ENCODE measurements at regions not wholly inside any gene's neighbourhood (a gene's known extent, or its start where the extent isn't known, plus 50 kb on each side); places are given as distances from the start of the nearest gene placed in this dataset.

- TF ChIP-seq CTCF (IDR thresholded peaks at IDR 0.05; ENCODE audit: low read depth, low read length, poor library complexity, severe bottlenecking): no peak
- no peak for TF ChIP-seq EZH2phosphoT487 (IDR thresholded peaks at IDR 0.05; ENCODE audit: borderline replicate concordance, low read length)
These were observed 233.6 kb downstream of the BMP7 start for GRCh38 chr20:57032847-57033246.
